GM12878 (cell line): ENCODE measurements at regions not wholly inside any gene's neighbourhood (a gene's known extent, or its start where the extent isn't known, plus 50 kb on each side); places are given as distances from the start of the nearest gene placed in this dataset.

Experiments
- BCL3 ChIP-seq: IDR thresholded peaks from 2 replicates; pipeline ENCODE4 v1.6.1; 2011; ENCODE audit warnings: borderline replicate concordance, low read depth, mild to moderate bottlenecking, moderate library complexity, low read length; ENCODE audit not compliant: insufficient read depth, poor library complexity, severe bottlenecking
- CTCF ChIP-seq, 3 experiments: IDR thresholded peaks in 2 of 3; conservative IDR thresholded peaks in 1 of 3; 2 replicates each; pipeline ENCODE4 v1.5.1; 2011; ENCODE audit warnings: low read depth in 3 of 3, low read length in 3 of 3, mild to moderate bottlenecking in 3 of 3, control low read depth in 2 of 3, moderate library complexity in 2 of 3, inconsistent platforms in 1 of 3, mixed read lengths in 1 of 3; ENCODE audit not compliant: control insufficient read depth in 2 of 3, insufficient read depth in 1 of 3; ENCODE audit errors: extremely low read depth in 1 of 3
- MEF2A ChIP-seq: IDR thresholded peaks from 2 replicates; pipeline ENCODE4 v1.6.1; 2011; ENCODE audit warnings: low read depth, mild to moderate bottlenecking, low read length, moderate library complexity; ENCODE audit not compliant: insufficient read depth
- RAD21 ChIP-seq: IDR thresholded peaks from 2 replicates; pipeline ENCODE4 v1.6.1; 2011; ENCODE audit warnings: mild to moderate bottlenecking, low read depth, low read length, moderate library complexity; ENCODE audit not compliant: insufficient read depth
- TBL1XR1 ChIP-seq: IDR thresholded peaks from 2 replicates; pipeline ENCODE4 v1.6.1; 2012; ENCODE audit warnings: low read depth, low read length, improper control_type of control experiment

- no peak for TF ChIP-seq RAD21
- no peak for TF ChIP-seq TBL1XR1
- no peak for TF ChIP-seq MEF2A
- TF ChIP-seq BCL3, result no peak
- TF ChIP-seq CTCF (IDR thresholded peaks at IDR 0.05 in 2 of 3, conservative IDR thresholded peaks at IDR 0.05 in 1 of 3; ENCODE audit: control insufficient read depth in 2 of 3, extremely low read depth in 1 of 3, insufficient read depth in 1 of 3, low read depth in 3 of 3, low read length in 3 of 3), result no peak
These were observed 509.7 kb downstream of the ZEB2 start for GRCh38 chr2:144010096-144010836.
